ENCODE measurements at regions not wholly inside any gene's neighbourhood (a gene's known extent, or its start where the extent isn't known, plus 50 kb on each side); places are given as distances from the start of the nearest gene placed in this dataset.

- DNase-seq: no peak
These were observed 56.1 kb upstream of the FOXC1 start for GRCh38 chr6:1553562-1554083.

- no peak for DNase-seq
These were observed 55.6 kb upstream of the FOXC1 start for GRCh38 chr6:1554141-1554475.

GRCh38 chr6:1554476-1555310 lies 55.0 kb upstream of the FOXC1 start:
- DNase-seq: no peak

GRCh38 chr6:1558388-1558787 lies 51.3 kb upstream of the FOXC1 start:
- no peak for DNase-seq

All from islet precursor cell (in vitro differentiated cells).